ENCODE measurements at regions not wholly inside any gene's neighbourhood (a gene's known extent, or its start where the extent isn't known, plus 50 kb on each side); places are given as distances from the start of the nearest gene placed in this dataset.
"Not testable (repeated sequence)": the region's sequence is repeated elsewhere in the genome, so short reads cannot be mapped to it uniquely, and the experiment has no call there.

DNA sequence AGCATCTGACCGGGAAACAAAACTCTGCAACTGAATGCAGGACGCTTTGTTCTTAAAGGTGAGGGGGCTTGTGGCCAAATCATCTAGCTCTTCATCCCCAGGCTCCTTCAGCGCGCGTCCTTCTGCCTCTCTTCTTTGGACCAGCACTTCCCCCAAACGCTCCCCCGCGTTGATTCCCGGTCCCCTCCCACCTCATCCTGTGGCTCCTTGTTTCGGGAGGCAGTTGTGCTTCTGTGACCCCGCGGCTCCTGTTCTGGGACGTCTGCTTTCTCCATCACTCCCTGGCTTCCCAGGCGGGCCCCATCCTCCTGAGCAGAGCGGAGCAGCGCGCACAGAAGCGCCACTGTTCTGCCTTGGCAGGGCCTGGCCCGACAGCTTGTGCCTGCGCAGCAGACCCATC, 109.7 kb upstream of the ZNG1E start:
- not testable (repeated sequence) for DNase-seq (ENCODE audit: low read depth, low spot score)

GRCh38 chr9:65519018-65519417, 156.7 kb upstream of the ZNG1E start:
- DNase-seq (ENCODE audit: low read depth, low spot score) = not testable (repeated sequence)

DNA sequence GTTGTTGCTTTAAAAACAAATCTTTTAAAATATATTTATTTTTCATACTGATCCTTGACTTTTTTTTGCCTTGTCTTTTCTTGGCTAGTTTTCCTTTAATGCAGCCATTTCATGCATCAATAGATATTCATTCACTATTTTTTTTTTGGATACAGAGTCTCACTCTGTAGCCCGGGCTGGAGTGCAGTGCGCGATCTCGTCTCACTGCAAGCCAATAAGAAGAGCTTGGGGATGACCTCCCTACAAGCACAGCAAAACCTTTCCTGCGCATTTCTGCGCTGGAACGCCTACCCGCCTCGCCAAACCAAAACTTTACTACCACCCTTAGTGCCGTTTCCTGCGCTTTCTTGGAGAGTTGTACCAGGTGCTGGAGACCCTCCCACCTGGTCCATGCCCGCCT, 161.3 kb upstream of the ZNG1E start:
- DNase-seq (ENCODE audit: low read depth, low spot score) = not testable (repeated sequence)

GRCh38 chr9:65507897-65508296, 167.8 kb upstream of the ZNG1E start:
- not testable (repeated sequence) for DNase-seq (ENCODE audit: low read depth, low spot score)

DNA sequence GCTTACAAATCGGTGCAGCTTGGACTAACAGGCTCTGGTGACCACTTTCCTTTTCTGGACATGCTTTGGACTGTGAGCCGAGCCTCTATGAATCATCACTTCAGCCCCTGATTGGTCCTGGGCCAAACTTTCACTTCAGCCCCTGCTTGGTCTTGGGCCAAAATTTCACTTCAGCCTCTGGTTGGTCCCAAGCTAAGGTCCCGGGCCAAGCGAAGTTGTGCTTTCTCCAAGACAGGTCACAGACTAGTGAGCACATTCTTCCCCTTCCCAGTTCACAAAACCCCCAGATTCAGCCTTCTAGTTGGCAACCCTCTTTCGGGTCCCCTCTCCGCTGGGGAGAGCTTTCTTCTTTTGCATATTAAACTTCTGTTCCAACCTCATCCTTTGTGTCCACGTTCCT, 171.0 kb upstream of the ZNG1E start:
- DNase-seq (ENCODE audit: low read depth, low spot score) = not testable (repeated sequence)

DNA sequence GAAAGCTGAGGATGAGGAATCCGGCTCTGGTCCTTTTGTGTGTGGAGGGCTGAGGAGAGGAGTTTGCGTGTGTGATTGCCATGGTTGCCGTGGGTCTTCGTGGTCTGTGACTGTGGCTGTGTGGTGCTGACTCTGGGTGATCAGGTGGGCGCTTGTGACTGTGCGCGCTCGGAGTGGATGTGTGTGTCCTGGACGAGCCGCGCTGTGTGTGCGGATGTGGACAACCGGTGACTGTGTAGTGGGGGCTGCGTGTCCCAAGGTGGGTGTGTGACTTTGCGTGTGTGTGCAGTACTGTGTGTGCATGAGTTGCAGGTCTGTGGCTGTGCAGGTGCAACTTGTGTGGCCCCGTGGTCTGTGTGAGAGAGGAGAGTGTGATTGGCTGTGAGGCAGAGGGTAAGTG, 172.0 kb upstream of the ZNG1E start:
- DNase-seq (ENCODE audit: low read depth, low spot score) = not testable (repeated sequence)

GRCh38 chr9:65482890-65483289, 192.8 kb upstream of the ZNG1E start:
- not testable (repeated sequence) for DNase-seq (ENCODE audit: low read depth, low spot score)

DNA sequence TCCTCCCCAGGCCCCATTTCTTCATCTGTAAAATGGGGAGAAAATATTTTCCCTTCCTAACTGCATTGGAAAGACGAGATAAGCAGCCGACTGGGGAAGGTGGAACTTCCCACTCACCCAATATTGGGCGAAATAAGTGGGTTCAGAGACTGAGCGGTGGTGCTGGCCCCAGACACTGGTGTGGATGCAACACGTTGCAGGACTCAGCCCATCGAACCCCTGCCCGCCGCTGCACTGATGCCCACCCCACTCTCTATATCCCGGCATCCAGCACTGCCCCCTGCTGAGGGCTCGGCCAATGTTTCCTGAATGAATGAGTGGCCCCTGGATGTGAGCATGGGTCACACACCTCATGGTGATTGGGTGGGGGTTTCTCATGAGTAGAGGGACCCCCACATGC, 194.4 kb upstream of the ZNG1E start:
- not testable (repeated sequence) for DNase-seq (ENCODE audit: low read depth, low spot score)

GRCh38 chr9:65474891-65475290, 189.9 kb upstream of the FOXD4L5 start:
- DNase-seq (ENCODE audit: low read depth, low spot score) = not testable (repeated sequence)

DNA sequence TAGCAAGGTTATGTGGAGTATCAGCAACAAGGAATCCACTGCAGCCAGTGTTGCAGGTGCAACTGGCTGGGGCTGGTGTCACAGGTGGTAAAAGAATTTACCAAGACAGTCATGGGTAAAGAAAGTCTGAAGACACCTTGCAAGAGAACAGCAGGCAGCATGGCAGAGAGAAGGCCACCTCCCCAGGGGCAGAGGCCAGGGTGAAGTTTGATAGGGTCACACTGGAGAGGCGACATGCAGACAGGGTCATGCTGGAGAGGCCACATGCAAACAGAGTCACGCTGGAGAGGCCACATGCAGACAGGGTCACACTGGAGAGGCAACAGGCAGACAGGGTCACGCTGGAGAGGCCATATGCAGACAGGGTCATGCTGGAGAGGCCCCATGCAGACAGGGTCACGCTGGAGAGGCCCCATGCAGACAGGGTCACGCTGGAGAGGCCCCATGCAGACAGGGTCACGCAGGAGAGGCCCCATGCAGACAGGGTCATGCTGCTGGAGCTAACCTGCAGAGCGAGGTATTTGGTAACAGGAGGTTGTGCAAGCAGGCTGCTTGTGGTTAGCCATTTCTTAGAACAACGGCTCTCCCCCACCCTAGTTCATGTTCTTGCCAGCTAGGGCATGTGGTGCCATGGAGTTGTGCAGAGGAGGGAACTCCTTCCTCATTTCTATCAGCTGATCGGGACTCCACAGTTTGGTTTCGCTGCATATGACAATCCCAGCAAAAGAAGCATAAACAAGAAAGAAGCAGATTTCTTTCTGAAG, 188.2 kb upstream of the FOXD4L5 start:
- DNase-seq (ENCODE audit: low read depth, low spot score) = not testable (repeated sequence)

DNA sequence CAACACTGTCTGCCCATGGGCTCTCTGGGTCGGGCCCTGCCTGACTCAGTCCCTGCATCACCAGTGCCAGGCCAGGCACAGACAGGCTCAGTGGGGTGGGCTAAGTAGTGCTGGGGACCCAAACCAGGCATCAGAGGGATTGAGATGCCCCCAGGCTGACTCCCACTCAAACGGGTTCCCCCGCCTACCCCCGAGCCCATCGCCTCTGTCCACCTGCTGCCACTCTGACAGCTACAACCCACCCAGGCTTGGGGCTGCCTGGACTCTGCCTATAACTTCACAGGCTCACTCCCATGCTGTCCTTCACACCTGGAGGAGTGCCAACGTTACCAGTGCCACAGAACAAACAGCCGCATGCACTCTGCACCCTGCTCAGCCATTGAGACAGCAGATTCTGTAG, 186.1 kb upstream of the FOXD4L5 start:
- not testable (repeated sequence) for DNase-seq (ENCODE audit: low read depth, low spot score)

- not testable (repeated sequence) for DNase-seq (ENCODE audit: low read depth, low spot score)
These were observed 182.1 kb upstream of the FOXD4L5 start for GRCh38 chr9:65466911-65467734.

DNA sequence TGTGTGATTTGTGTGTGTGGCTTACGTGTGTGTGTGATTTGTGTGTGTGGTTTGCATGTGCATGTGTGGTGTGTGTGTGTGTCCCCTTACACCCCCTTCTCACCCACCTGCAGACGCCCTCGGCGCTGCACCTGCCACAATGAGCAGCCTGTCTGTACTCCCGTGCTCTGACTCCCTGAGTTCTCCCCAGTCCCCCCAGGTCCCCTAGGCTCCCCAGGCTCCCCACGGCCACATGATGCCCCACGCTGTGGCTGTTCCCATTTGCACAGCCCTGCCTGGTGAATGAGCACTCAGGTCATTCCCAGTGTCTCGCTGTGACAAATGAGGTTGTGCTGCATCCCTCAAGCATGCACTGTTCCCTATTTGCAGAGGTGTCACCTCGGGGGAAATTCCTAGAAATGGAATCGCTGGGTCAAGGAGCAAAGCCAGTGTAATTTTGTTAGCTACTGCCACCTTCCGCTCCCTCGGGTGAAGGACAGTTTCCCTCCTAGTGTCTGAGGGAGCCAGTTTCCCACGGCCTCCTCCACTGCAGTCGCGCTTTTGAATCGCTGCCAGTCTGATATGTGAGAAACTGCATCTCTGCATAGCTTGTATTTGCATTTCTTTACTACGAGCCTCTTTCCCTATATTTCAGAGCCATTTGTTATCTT, 180.4 kb upstream of the FOXD4L5 start:
- not testable (repeated sequence) for DNase-seq (ENCODE audit: low read depth, low spot score)

DNA sequence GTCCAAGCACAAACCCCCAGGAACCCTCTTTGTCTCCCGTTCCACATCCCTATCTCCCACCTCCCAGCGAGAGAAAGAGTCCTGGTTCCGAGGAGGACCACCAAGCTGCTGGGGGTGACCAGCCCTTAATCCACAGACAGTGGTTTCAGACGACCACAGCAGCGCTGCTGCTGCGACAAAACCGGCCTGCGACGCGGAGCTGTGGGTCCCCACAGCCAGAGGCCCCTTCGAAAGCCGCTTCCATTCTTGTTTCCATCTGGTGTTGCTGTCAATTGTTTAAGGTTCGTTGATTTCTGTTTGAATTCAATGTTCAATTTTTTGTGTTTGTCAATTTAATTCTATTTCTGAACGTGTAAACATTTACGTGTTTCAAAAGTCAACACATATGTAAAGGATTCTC, 177.5 kb upstream of the FOXD4L5 start:
- DNase-seq (ENCODE audit: low read depth, low spot score) = not testable (repeated sequence)

DNA sequence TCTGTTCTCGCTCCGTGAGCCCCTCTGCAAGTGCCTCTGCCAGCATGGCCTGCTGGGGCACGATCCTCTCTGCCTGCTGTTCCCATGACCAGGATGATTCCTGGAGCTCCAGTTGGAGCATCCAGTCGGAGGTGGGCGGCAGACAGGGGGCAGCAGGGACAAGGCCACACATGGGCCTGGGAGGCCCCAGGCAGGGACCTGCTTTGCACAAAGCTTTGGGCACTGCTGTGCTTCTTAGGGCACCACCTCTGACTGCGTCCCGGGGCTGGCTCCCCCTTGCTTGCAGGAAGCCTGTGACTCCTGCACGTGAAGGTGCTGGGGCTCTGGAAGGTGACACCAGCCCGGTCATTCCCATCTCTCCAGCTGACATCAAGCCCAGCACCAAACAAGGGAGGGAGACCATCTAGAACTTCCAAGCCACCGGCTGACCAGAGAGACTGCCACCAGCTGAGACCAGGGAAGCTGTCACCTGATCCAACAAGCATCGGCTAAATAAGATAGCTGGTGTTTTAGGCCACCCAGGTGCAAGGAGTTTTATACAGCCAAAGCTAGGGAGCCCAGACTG, 174.8 kb upstream of the FOXD4L5 start:
- no peak for DNase-seq (ENCODE audit: low read depth, low spot score)

- DNase-seq (ENCODE audit: low read depth, low spot score) = no peak
These were observed 174.0 kb upstream of the FOXD4L5 start for GRCh38 chr9:65458992-65459391.

GRCh38 chr9:65458465-65458864, 173.5 kb upstream of the FOXD4L5 start:
- no peak for DNase-seq (ENCODE audit: low read depth, low spot score)

- DNase-seq (ENCODE audit: low read depth, low spot score) = not testable (repeated sequence)
These were observed 172.0 kb upstream of the FOXD4L5 start for GRCh38 chr9:65456991-65457390.

DNA sequence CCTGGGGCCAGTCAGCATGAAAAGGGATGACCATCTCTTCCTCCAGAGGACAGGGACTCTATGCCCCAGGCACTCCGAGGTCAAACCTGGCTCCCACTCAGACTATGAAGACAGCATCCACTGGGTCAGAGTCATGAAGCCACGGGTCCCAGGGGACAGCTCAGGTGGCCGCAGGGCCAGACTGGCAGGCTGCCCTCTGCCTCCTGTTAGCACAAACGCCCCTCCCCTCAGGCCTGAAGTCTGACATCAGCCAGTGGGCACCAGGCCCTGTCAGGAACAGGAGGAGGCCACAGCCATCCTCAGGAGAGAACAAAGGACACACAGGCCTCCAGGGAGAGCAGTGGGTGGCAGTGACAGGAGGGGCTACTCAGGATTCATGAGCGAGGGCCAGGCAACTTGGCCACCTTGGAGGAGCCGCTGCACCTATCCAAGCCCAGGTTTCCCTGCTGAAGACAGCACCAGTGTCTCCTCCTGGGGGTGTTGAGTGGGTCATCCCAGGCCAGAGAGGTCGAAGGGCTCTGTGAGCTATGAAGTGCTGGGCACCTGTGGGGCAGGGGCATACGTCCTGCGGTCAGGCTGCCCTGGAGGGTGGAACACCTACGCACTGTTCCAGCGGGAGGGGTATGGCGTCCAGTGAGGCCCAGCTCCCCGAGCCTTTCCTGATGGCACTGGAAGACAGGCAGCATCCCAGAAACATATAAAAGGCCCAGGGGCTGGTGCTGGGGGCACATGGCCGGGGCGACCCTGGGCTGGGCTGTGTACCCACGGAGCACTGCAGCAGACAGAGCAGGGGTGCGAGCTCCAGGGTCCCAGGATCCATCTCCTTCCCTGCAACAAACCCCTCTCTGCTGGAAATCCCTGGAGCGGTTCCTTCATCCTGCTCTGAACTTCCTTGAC, 171.0 kb upstream of the FOXD4L5 start:
- not testable (repeated sequence) for DNase-seq (ENCODE audit: low read depth, low spot score)

- not testable (repeated sequence) for DNase-seq (ENCODE audit: low read depth, low spot score)
These were observed 170.1 kb upstream of the FOXD4L5 start for GRCh38 chr9:65455136-65455535.

DNA sequence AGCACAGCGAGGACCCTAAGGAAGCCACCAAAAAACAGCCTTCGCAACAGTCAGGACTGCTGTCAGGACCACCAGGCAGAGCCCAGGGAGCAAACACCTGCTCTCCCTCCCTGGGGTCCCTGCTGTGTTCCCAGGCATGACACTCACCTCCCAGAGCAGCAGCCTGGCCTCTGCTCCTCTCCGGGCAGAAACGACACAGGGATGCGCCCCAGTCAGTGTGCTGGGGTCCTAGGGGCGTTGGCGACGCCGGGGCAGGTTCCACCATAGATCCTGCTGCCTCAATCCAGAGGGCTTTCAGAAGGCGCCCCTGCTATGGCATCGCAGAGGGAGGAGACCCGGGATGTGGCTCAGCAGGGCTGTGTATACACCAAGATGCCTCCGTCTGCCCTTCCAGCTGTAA, 169.7 kb upstream of the FOXD4L5 start:
- DNase-seq (ENCODE audit: low read depth, low spot score) = not testable (repeated sequence)

Measured in smooth muscle cell of the brain vasculature (primary cell).